ENCODE measurements at regions not wholly inside any gene's neighbourhood (a gene's known extent, or its start where the extent isn't known, plus 50 kb on each side); places are given as distances from the start of the nearest gene placed in this dataset.

DNA sequence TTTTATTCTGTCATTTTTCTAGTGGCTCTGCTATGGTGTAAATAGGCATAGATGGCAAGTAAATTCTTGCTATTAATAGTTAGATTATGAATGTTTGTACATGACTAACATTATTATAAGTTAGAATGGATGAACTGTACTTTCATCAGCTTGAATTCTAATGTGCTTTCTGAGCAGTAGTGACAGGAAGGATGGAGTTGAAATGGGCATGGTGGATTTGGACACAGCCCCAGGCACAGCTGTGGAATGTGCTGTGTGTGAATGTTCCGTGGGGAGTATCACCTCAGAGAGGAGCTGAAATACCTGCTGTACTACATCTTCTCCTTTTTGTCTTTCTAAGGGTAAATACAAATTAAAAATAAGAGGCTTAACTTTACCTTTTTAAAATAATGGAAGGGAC is 66.8 kb downstream of the FBXO5 start:
- TF ChIP-seq CTCF (IDR thresholded peaks at IDR 0.05) (no peak), POLR2AphosphoS5 (IDR thresholded peaks at IDR 0.05) (no peak), EP300 (IDR thresholded peaks at IDR 0.05; ENCODE audit: low read depth) (no peak)

All from transverse colon (tissue), 4 donors.